Sciatic nerve (tissue), 2 donors: ENCODE measurements at regions not wholly inside any gene's neighbourhood (a gene's known extent, or its start where the extent isn't known, plus 50 kb on each side); places are given as distances from the start of the nearest gene placed in this dataset.

ENCODE experiments used
- ATAC-seq: fragments of 200-7000 bp; cut with Tn5 transposase; one replicate; pipeline ENCODE4 v1.9.1; 2020; ENCODE audit warnings: mild to moderate bottlenecking, moderate library complexity
- DNase-seq: peaks from one replicate; pipeline ENCODE4 v3.0.0-alpha.2; 2020; ENCODE audit warnings: low spot score
- intact Hi-C: fragments of 100-400 bp; cut with DNase I; formaldehyde crosslinking; loops from one replicate; pipeline ENCODE4 v1.14.2; 2022
- donor health status: DM: no; HTN: no; CAD: no.
- donor health status: DM: no; HTN: no; CAD: no.

GRCh38 chr2:172334988-172335387 is 92.4 kb upstream of the ITGA6 start:
- DNase-seq (no peak), ATAC-seq (no peak)
- intact Hi-C loops = no loop called here

GRCh38 chr2:172335736-172336135 is 91.7 kb upstream of the ITGA6 start:
- ATAC-seq (no peak), DNase-seq (no peak)
- intact Hi-C loops = no loop called here

GRCh38 chr2:172336681-172337080 is 90.7 kb upstream of the ITGA6 start:
- ATAC-seq (no peak), DNase-seq (no peak)
- intact Hi-C loops = no loop called here

- intact Hi-C loops = no loop called here
- no peak for DNase-seq
- ATAC-seq = no peak
Observed at GRCh38 chr2:172339371-172340010, 87.9 kb upstream of the ITGA6 start.

- DNase-seq = no peak
- intact Hi-C loops = no loop called here
- ATAC-seq = no peak
Observed at GRCh38 chr2:172340394-172340793, 87.0 kb upstream of the ITGA6 start.

GRCh38 chr2:172342078-172342477 is 85.3 kb upstream of the ITGA6 start:
- intact Hi-C loops = no loop called here
- ATAC-seq (peak; percentile 74), DNase-seq (peak; percentile 71)

GRCh38 chr2:172342611-172343010 is 84.8 kb upstream of the ITGA6 start:
- DNase-seq (no peak), ATAC-seq (no peak)
- intact Hi-C loops = no loop called here

GRCh38 chr2:172344159-172344558 is 83.2 kb upstream of the ITGA6 start:
- no peak for DNase-seq
- no peak for ATAC-seq
- intact Hi-C loops = no loop called here

- ATAC-seq (no peak), DNase-seq (no peak)
- intact Hi-C loops = no loop called here
Observed at GRCh38 chr2:172345956-172346555, 81.3 kb upstream of the ITGA6 start.

- no peak for ATAC-seq
- intact Hi-C loops = no loop called here
Observed at GRCh38 chr2:172348555-172349288, 78.7 kb upstream of the ITGA6 start.

GRCh38 chr2:172350839-172351479 is 76.4 kb upstream of the ITGA6 start:
- intact Hi-C loops = loop anchor here (5.0 kb wide), 1 partner anchor 169 kb away; no protein-coding TSS in a partner anchor
- DNase-seq (no peak), ATAC-seq (peak; percentile 86)

More at GRCh38 chr2:172348555-172349288, 78.7 kb upstream of the ITGA6 start:
- DNase-seq = no peak

GRCh38 chr2:172351586-172351985 is 75.8 kb upstream of the ITGA6 start:
- peak; percentile 33 for ATAC-seq
- intact Hi-C loops = loop anchor here (5.0 kb wide), 1 partner anchor 169 kb away; no protein-coding TSS in a partner anchor

GRCh38 chr2:172354347-172354746 is 73.0 kb upstream of the ITGA6 start:
- intact Hi-C loops = loop anchor here (5.0 kb wide), 1 partner anchor 172 kb away; no protein-coding TSS in a partner anchor
- no peak for ATAC-seq
- no peak for DNase-seq

More at GRCh38 chr2:172351586-172351985, 75.8 kb upstream of the ITGA6 start:
- DNase-seq = no peak

- intact Hi-C loops = no loop called here
- DNase-seq = no peak
- no peak for ATAC-seq
Observed at GRCh38 chr2:172357442-172357841, 69.9 kb upstream of the ITGA6 start.

GRCh38 chr2:172358691-172359556 is 68.5 kb upstream of the ITGA6 start:
- intact Hi-C loops = no loop called here
- ATAC-seq (peak; percentile 33), DNase-seq (peak; percentile 63)

GRCh38 chr2:172361360-172361759 is 66.0 kb upstream of the ITGA6 start:
- intact Hi-C loops = no loop called here
- ATAC-seq (peak; percentile 74), DNase-seq (no peak)

GRCh38 chr2:172361840-172362239 is 65.5 kb upstream of the ITGA6 start:
- intact Hi-C loops = no loop called here
- ATAC-seq = peak; percentile 83

GRCh38 chr2:172364261-172364660 is 63.1 kb upstream of the ITGA6 start:
- no peak for ATAC-seq
- intact Hi-C loops = no loop called here
- no peak for DNase-seq

More at GRCh38 chr2:172361840-172362239, 65.5 kb upstream of the ITGA6 start:
- no peak for DNase-seq
